Stimulated activated CD4-positive, alpha-beta T cell treated with anti-CD3 and anti-CD28 coated beads, Interleukin-2, amount 100 ng/mL, for 4 hours (primary cell): ENCODE measurements at regions not wholly inside any gene's neighbourhood (a gene's known extent, or its start where the extent isn't known, plus 50 kb on each side); places are given as distances from the start of the nearest gene placed in this dataset.

ENCODE experiments used
- DNase-seq: peaks from one replicate; pipeline ENCODE4 v3.0.0-alpha.2; 2020; ENCODE audit warnings: low read depth

- no peak for DNase-seq
Measured at GRCh38 chr20:22315073-22315472, 269.3 kb downstream of the FOXA2 start.

GRCh38 chr20:22312744-22313346, 271.5 kb downstream of the FOXA2 start:
- DNase-seq = no peak

GRCh38 chr20:22308934-22309333, 275.4 kb downstream of the FOXA2 start:
- no peak for DNase-seq

- DNase-seq = no peak
Measured at GRCh38 chr20:22307409-22307808, 277.0 kb downstream of the FOXA2 start.

GRCh38 chr20:22305381-22305780, 279.0 kb downstream of the FOXA2 start:
- no peak for DNase-seq

- no peak for DNase-seq
Measured at GRCh38 chr20:22303523-22303922, 280.8 kb downstream of the FOXA2 start.

GRCh38 chr20:22302039-22302438, 282.3 kb downstream of the FOXA2 start:
- DNase-seq = no peak

GRCh38 chr20:22293886-22294285, 290.5 kb downstream of the FOXA2 start:
- no peak for DNase-seq

- DNase-seq = no peak
Measured at GRCh38 chr20:22289442-22289841, 294.9 kb downstream of the FOXA2 start.

- no peak for DNase-seq
Measured at GRCh38 chr20:22288957-22289356, 295.4 kb downstream of the FOXA2 start.

- no peak for DNase-seq
Measured at GRCh38 chr20:22288156-22288555, 296.2 kb downstream of the FOXA2 start.

- DNase-seq = no peak
Measured at GRCh38 chr20:22285555-22285954, 298.8 kb downstream of the FOXA2 start.

GRCh38 chr20:22282696-22283095, 301.7 kb downstream of the FOXA2 start:
- DNase-seq = no peak

GRCh38 chr20:22274330-22274729, 310.0 kb downstream of the FOXA2 start:
- no peak for DNase-seq

- DNase-seq = no peak
Measured at GRCh38 chr20:22268675-22269074, 315.7 kb downstream of the FOXA2 start.

GRCh38 chr20:22264917-22265316, 319.5 kb downstream of the FOXA2 start:
- DNase-seq = no peak

GRCh38 chr20:22260506-22260905, 323.9 kb downstream of the FOXA2 start:
- DNase-seq = no peak

- DNase-seq = no peak
Measured at GRCh38 chr20:22257912-22258311, 326.5 kb downstream of the FOXA2 start.

- DNase-seq = no peak
Measured at GRCh38 chr20:22248051-22248667, 336.2 kb downstream of the FOXA2 start.

GRCh38 chr20:22245139-22245538, 339.2 kb downstream of the FOXA2 start:
- no peak for DNase-seq

- no peak for DNase-seq
Measured at GRCh38 chr20:22243067-22243466, 341.3 kb downstream of the FOXA2 start.

- no peak for DNase-seq
Measured at GRCh38 chr20:22241609-22242008, 342.8 kb downstream of the FOXA2 start.

GRCh38 chr20:22232923-22233322, 351.4 kb downstream of the FOXA2 start:
- no peak for DNase-seq

GRCh38 chr20:22232473-22232872, 351.9 kb downstream of the FOXA2 start:
- DNase-seq = no peak
